ENCODE measurements at regions not wholly inside any gene's neighbourhood (a gene's known extent, or its start where the extent isn't known, plus 50 kb on each side); places are given as distances from the start of the nearest gene placed in this dataset.

DNA sequence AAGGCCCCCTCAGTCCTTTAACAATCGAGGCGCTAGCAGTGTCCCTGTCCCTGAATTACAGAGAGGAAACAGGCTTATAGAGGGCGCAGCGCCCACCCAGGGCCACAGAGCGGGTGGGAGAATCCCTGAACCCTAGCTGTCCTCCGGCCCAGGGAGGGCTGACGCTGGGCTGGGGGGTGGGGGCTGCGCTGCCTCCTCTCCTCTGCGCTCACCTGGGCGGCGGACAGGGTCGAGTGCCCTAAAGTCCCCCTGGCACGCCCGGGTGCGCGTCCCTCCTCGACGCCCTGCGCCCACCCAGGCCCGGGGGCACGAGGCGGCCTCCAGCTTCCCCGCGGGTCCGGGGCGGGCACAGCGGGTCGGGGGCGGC, 200.4 kb upstream of the N4BP1 start:
- TF ChIP-seq POLR2A (IDR thresholded peaks at IDR 0.05; ENCODE audit: low read depth, low read length) (no peak), POLR2AphosphoS5 (IDR thresholded peaks at IDR 0.05; ENCODE audit: low read depth, low read length) (no peak), TAF1 (IDR thresholded peaks at IDR 0.05; ENCODE audit: borderline replicate concordance, low read depth, low read length) (no peak)

All from GM12892 (cell line).